ENCODE measurements at regions not wholly inside any gene's neighbourhood (a gene's known extent, or its start where the extent isn't known, plus 50 kb on each side); places are given as distances from the start of the nearest gene placed in this dataset.
"Not testable (repeated sequence)": the region's sequence is repeated elsewhere in the genome, so short reads cannot be mapped to it uniquely, and the experiment has no call there.

DNA sequence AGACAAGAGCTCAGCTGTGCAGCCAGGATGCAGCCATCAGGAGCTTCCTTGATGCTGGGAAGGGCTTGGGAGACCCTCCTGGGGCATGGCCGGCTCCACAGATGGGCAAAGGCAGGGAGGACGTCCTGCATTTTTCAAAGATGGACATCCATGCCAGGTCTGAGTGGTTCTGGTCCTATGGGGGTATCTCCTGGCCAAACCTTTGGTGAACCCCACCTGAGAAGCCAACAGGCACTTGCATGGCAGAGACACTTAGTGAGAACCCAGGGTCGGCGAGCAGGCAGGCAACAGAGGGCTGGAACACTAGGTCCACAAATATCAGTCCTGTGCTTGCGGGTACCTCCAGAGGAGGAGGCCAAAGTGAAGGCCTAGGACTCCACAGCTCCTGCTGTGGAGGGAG lies 70.0 kb downstream of the KCTD15 start:
- no peaks in the 10 kb centered on the region for H3K36me3 ChIP-seq (ENCODE audit: control insufficient read depth in 2 of 2, insufficient read depth in 2 of 2, low read length in 1 of 2)
- H3K27me3 ChIP-seq (ENCODE audit: control insufficient read depth in 1 of 2, insufficient read depth in 2 of 2, low read length in 2 of 2), result no peaks in the 10 kb centered on the region
- H3K4me1 ChIP-seq (ENCODE audit: control insufficient read depth in 2 of 2, insufficient read depth in 2 of 2, low read length in 1 of 2), result peaks cover 0 to 7% of the 10 kb centered on the region in 2 donors
- 82 to 92% methylated on average over 5 of the region's 5 CpGs for WGBS, 2 donors
- H3K4me3 ChIP-seq (ENCODE audit: low read depth in 1 of 2, low read length in 2 of 2), result no peak overlapping the region
- H3K9me3 ChIP-seq (ENCODE audit: control insufficient read depth in 2 of 2, insufficient read depth in 1 of 2, low read depth in 1 of 2, low read length in 1 of 2), result peaks cover 0 to 2% of the 10 kb centered on the region in 2 donors
- no peak overlapping the region for H3K27ac ChIP-seq (ENCODE audit: low read depth in 2 of 2, low read length in 1 of 2)

DNA sequence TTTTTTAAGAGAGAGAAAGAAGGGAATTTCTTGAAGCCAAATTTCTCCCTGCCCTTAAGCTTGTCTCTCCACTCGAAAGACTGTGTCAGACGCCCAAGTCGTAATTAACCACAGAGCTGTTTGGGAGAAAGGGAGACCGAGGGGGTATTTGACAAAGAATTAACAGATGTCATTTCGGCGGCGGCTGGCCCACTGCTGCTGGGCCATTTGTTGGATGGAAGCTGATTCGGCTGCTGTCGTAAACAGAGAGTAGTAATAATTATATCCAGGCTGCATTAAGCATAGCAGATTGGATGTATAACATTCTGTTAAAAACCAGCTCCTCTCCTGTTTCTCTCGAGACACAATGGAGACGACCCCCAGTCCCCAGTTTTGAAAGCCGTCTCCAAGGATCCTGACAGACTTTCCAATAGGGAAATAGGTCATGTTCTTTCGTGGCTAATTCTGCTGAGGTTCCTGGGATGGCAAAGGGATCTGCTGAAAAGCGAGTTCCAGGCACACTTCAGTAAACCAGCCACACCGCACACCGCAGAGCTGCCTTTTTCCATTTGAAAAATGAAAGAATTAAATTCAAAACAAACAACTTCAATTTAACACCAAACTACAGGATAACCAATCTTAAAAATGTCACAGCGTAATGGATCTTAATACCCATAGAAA lies 71.5 kb downstream of the KCTD15 start:
- Histone ChIP-seq H3K27me3 (ENCODE audit: control insufficient read depth in 1 of 2, insufficient read depth in 2 of 2, low read length in 2 of 2) (no peaks in the 10 kb centered on the region), H3K9me3 (ENCODE audit: control insufficient read depth in 2 of 2, insufficient read depth in 1 of 2, low read depth in 1 of 2, low read length in 1 of 2) (peaks cover 0 to 2% of the 10 kb centered on the region in 2 donors), H3K36me3 (ENCODE audit: control insufficient read depth in 2 of 2, insufficient read depth in 2 of 2, low read length in 1 of 2) (no peaks in the 10 kb centered on the region), H3K4me3 (ENCODE audit: low read depth in 1 of 2, low read length in 2 of 2) (no peak overlapping the region), H3K4me1 (ENCODE audit: control insufficient read depth in 2 of 2, insufficient read depth in 2 of 2, low read length in 1 of 2) (peaks cover 0 to 7% of the 10 kb centered on the region in 2 donors), H3K27ac (ENCODE audit: low read depth in 2 of 2, low read length in 1 of 2) (peak overlapping the region in 1 of 2 donors; percentile 35)
- WGBS, 2 donors, result 24 to 45% methylated on average over 17 of the region's 17 CpGs

DNA sequence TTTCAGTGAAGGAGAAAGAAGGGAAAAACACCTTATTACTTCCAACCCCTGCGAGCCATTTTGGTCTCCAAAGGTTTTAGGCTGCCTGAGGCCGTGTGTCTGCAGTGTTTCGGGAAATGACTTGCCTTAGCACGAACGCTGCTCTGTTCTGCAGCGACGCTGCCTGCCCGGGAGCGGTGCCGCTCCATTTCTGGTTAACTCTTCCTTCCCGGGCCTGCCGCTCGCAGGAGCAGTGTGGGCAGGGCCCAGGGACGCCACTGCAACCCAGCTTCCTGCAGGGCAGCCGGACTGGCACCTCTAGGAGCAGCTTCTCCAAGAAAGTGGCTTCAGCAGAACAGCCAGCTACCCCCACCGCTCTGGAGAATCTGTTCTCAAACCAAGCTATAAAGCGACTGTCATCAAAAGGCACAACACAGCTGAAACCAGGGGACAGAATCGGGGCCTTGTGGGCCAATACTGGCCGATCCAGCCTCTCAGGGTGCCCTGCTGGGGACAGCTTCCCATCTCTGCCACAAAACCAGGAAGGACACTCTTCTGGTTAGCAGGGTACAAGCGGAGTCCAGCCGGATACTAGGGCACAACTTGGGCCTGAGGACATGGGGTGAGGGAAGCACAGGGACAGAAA lies 72.2 kb downstream of the KCTD15 start:
- H3K36me3 ChIP-seq (ENCODE audit: control insufficient read depth in 2 of 2, insufficient read depth in 2 of 2, low read length in 1 of 2), result no peaks in the 10 kb centered on the region
- no peaks in the 10 kb centered on the region for H3K27me3 ChIP-seq (ENCODE audit: control insufficient read depth in 1 of 2, insufficient read depth in 2 of 2, low read length in 2 of 2)
- peaks cover 0 to 7% of the 10 kb centered on the region in 2 donors for H3K4me1 ChIP-seq (ENCODE audit: control insufficient read depth in 2 of 2, insufficient read depth in 2 of 2, low read length in 1 of 2)
- H3K4me3 ChIP-seq (ENCODE audit: low read depth in 1 of 2, low read length in 2 of 2), result no peak overlapping the region
- peak overlapping the region in 1 of 2 donors; percentile 24 for H3K27ac ChIP-seq (ENCODE audit: low read depth in 2 of 2, low read length in 1 of 2)
- H3K9me3 ChIP-seq (ENCODE audit: control insufficient read depth in 2 of 2, insufficient read depth in 1 of 2, low read depth in 1 of 2, low read length in 1 of 2), result peaks cover 0 to 2% of the 10 kb centered on the region in 2 donors
- 15 to 24% methylated on average over 21 of the region's 21 CpGs for WGBS, 2 donors

- not testable (repeated sequence) for H3K27ac ChIP-seq (ENCODE audit: low read depth in 2 of 2, low read length in 1 of 2); H3K4me1 ChIP-seq (ENCODE audit: control insufficient read depth in 2 of 2, insufficient read depth in 2 of 2, low read length in 1 of 2); H3K36me3 ChIP-seq (ENCODE audit: control insufficient read depth in 2 of 2, insufficient read depth in 2 of 2, low read length in 1 of 2); H3K4me3 ChIP-seq (ENCODE audit: low read depth in 1 of 2, low read length in 2 of 2); H3K27me3 ChIP-seq (ENCODE audit: control insufficient read depth in 1 of 2, insufficient read depth in 2 of 2, low read length in 2 of 2); H3K9me3 ChIP-seq (ENCODE audit: control insufficient read depth in 2 of 2, insufficient read depth in 1 of 2, low read depth in 1 of 2, low read length in 1 of 2)
- whole genome bisulfite sequencing, 2 donors, result 76 to 100% methylated on average over 1 of the region's 1 CpG
Measured at GRCh38 chr19:33870298-33870932, 73.7 kb downstream of the KCTD15 start.

DNA sequence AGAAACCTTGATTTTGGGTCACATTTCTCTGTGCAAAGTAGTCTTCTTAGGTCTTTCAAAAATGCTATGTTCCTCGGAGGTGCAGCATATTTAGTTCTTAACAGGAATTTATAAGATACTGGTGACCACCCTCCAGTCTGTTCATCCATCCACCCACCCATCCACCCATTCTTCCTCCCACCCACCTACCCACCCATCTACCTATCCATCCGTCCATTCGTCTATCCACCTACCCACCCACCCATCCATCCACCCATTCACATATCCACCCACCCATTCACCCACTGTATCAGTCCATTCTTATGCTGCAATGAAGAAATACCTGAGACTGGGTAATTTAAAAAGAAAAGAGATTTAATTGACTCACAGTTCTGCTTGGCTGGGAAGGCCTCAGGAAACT lies 74.9 kb downstream of the KCTD15 start:
- peaks cover 0 to 4% of the 10 kb centered on the region in 2 donors for H3K4me1 ChIP-seq (ENCODE audit: control insufficient read depth in 2 of 2, insufficient read depth in 2 of 2, low read length in 1 of 2)
- H3K27ac ChIP-seq (ENCODE audit: low read depth in 2 of 2, low read length in 1 of 2), result no peak overlapping the region
- 81 to 98% methylated on average over 3 of the region's 3 CpGs for WGBS, 2 donors
- H3K27me3 ChIP-seq (ENCODE audit: control insufficient read depth in 1 of 2, insufficient read depth in 2 of 2, low read length in 2 of 2), result no peaks in the 10 kb centered on the region
- H3K9me3 ChIP-seq (ENCODE audit: control insufficient read depth in 2 of 2, insufficient read depth in 1 of 2, low read depth in 1 of 2, low read length in 1 of 2), result peaks cover 0 to 2% of the 10 kb centered on the region in 2 donors
- H3K36me3 ChIP-seq (ENCODE audit: control insufficient read depth in 2 of 2, insufficient read depth in 2 of 2, low read length in 1 of 2), result no peaks in the 10 kb centered on the region
- no peak overlapping the region for H3K4me3 ChIP-seq (ENCODE audit: low read depth in 1 of 2, low read length in 2 of 2)

DNA sequence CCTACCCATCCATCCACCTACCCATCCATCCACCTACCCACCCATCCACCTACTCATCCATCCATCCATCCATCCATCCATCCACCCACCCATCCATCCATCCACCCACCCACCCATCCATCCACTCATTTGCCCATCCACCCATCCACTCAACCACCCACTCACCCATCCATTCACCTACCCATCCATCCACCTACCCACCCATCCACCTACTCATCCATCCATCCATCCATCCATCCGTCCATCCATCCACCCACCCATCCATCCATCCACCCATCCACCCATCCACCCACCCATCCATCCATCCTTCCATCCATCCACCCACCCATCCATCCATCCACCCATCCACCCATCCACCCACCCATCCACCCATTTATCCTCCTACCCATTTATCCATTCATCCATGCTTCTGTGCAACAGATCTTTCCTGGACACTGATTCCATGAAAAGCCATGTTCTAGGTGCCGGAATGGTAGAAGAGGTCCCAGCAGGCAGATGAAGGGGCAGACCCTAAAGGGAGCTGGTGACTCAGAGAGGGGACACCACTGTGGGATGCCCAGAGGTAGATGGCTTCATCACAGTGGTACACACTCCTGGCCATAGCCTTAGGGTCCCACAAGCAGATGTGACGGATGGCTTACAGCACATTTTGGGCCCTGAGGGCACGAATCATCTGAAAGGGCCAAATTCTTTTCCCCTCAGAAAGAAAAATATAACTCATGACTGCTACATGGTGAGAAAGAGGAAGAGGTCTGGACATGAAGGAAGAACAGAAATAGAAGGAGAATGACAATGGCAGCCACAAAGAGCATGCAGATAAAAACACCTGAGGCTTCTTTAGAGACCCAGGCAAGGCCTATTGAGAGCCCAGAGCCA lies 76.0 kb downstream of the KCTD15 start:
- Histone ChIP-seq H3K36me3 (ENCODE audit: control insufficient read depth in 2 of 2, insufficient read depth in 2 of 2, low read length in 1 of 2) (no peaks in the 10 kb centered on the region), H3K27me3 (ENCODE audit: control insufficient read depth in 1 of 2, insufficient read depth in 2 of 2, low read length in 2 of 2) (no peaks in the 10 kb centered on the region), H3K4me3 (ENCODE audit: low read depth in 1 of 2, low read length in 2 of 2) (no peak overlapping the region), H3K9me3 (ENCODE audit: control insufficient read depth in 2 of 2, insufficient read depth in 1 of 2, low read depth in 1 of 2, low read length in 1 of 2) (peaks cover 0 to 2% of the 10 kb centered on the region in 2 donors), H3K4me1 (ENCODE audit: control insufficient read depth in 2 of 2, insufficient read depth in 2 of 2, low read length in 1 of 2) (peaks cover 0 to 4% of the 10 kb centered on the region in 2 donors), H3K27ac (ENCODE audit: low read depth in 2 of 2, low read length in 1 of 2) (no peak overlapping the region)
- 74 to 87% methylated on average over 4 of the region's 4 CpGs for WGBS, 2 donors

DNA sequence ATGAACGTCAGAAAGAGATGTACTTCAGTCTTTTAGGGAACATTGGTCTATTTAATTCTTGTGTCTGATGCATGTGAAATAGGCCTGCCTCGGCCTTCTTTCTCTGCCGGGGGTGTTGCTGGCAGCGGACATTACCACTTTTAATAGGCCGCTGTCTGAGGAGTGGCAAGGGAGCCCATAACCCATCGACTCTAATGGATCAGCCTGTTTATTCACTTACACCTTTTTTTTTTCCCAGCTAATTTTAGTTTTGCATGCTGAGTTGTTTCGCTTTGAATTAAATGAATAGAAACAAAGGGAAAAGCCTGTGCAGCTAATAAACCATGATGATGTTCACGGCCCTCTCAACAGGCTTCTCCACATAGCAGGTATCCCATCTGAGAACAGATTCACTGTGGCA lies 78.4 kb downstream of the KCTD15 start:
- 72 to 89% methylated on average over 8 of the region's 8 CpGs for WGBS, 2 donors
- H3K4me1 ChIP-seq (ENCODE audit: control insufficient read depth in 2 of 2, insufficient read depth in 2 of 2, low read length in 1 of 2), result no peaks in the 10 kb centered on the region
- no peak overlapping the region for H3K27ac ChIP-seq (ENCODE audit: low read depth in 2 of 2, low read length in 1 of 2)
- no peaks in the 10 kb centered on the region for H3K27me3 ChIP-seq (ENCODE audit: control insufficient read depth in 1 of 2, insufficient read depth in 2 of 2, low read length in 2 of 2)
- peaks cover 0 to 2% of the 10 kb centered on the region in 2 donors for H3K9me3 ChIP-seq (ENCODE audit: control insufficient read depth in 2 of 2, insufficient read depth in 1 of 2, low read depth in 1 of 2, low read length in 1 of 2)
- H3K4me3 ChIP-seq (ENCODE audit: low read depth in 1 of 2, low read length in 2 of 2), result no peak overlapping the region
- H3K36me3 ChIP-seq (ENCODE audit: control insufficient read depth in 2 of 2, insufficient read depth in 2 of 2, low read length in 1 of 2), result no peaks in the 10 kb centered on the region

DNA sequence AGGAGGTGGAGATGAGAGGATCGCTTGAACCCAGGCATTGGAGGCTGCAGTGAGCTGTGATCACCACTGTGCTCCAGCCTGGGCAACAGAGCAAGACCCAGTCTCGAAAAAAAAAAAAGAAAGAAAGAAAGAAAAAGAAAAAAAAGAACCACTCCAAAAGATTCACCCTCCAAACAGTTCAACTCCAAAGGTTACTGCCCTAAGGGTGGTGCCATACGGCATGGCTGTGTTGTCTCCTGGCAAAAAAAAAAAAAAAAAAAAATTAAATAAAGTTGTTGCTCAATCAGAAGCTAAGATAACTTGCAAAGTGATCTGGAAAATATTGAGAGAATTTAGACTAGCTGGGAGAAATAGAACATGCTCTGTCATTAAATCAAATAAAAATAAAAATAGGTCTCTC lies 79.5 kb downstream of the KCTD15 start:
- 79% methylated on average over 3 of the region's 3 CpGs for WGBS, 2 donors
- no peak overlapping the region for H3K27ac ChIP-seq (ENCODE audit: low read depth in 2 of 2, low read length in 1 of 2)

DNA sequence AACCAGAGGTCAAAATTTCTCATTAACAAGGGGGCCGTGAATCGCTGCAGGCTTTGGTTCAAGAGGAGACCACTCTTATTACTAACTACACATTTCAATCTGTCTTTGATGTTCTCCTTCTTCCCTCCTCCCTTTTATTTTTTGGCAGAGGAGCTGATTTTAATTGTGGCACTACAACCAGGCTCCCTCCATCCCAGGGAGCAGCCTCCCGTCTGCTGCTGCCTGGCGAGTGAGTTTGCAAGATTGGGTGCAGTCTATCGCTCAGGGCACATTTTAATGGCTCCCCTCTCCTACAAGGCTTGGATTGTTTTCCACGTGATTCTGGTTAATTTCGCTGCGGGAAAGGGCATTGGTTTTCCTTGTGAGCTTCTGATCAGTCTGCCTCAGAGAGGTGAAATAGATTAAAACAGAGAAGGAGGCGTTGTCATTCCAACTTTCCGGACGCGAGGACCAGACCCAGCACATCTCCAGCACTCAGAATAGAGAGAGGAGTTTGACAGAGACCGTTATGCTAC lies 81.4 kb downstream of the KCTD15 start:
- Histone ChIP-seq H3K9me3 (ENCODE audit: control insufficient read depth in 2 of 2, insufficient read depth in 1 of 2, low read depth in 1 of 2, low read length in 1 of 2) (no peaks in the 10 kb centered on the region), H3K27me3 (ENCODE audit: control insufficient read depth in 1 of 2, insufficient read depth in 2 of 2, low read length in 2 of 2) (no peaks in the 10 kb centered on the region), H3K27ac (ENCODE audit: low read depth in 2 of 2, low read length in 1 of 2) (no peak overlapping the region), H3K36me3 (ENCODE audit: control insufficient read depth in 2 of 2, insufficient read depth in 2 of 2, low read length in 1 of 2) (no peaks in the 10 kb centered on the region), H3K4me1 (ENCODE audit: control insufficient read depth in 2 of 2, insufficient read depth in 2 of 2, low read length in 1 of 2) (no peaks in the 10 kb centered on the region), H3K4me3 (ENCODE audit: low read depth in 1 of 2, low read length in 2 of 2) (no peak overlapping the region)
- WGBS, 2 donors, result 84 to 86% methylated on average over 13 of the region's 13 CpGs

More for the DNA sequence above, 79.5 kb downstream of the KCTD15 start:
- H3K4me1 ChIP-seq (ENCODE audit: control insufficient read depth in 2 of 2, insufficient read depth in 2 of 2, low read length in 1 of 2), result no peaks in the 10 kb centered on the region
- no peaks in the 10 kb centered on the region for H3K27me3 ChIP-seq (ENCODE audit: control insufficient read depth in 1 of 2, insufficient read depth in 2 of 2, low read length in 2 of 2)
- H3K36me3 ChIP-seq (ENCODE audit: control insufficient read depth in 2 of 2, insufficient read depth in 2 of 2, low read length in 1 of 2), result no peaks in the 10 kb centered on the region
- no peak overlapping the region for H3K4me3 ChIP-seq (ENCODE audit: low read depth in 1 of 2, low read length in 2 of 2)
- H3K9me3 ChIP-seq (ENCODE audit: control insufficient read depth in 2 of 2, insufficient read depth in 1 of 2, low read depth in 1 of 2, low read length in 1 of 2), result peaks cover 0 to 2% of the 10 kb centered on the region in 2 donors

Measured in esophagus (tissue), 2 donors.